HS-5 (cell line): ENCODE measurements at regions not wholly inside any gene's neighbourhood (a gene's known extent, or its start where the extent isn't known, plus 50 kb on each side); places are given as distances from the start of the nearest gene placed in this dataset.

Source experiments
- DNase-seq: peaks from one replicate; pipeline ENCODE4 v3.0.0-alpha.2; 2012; ENCODE audit warnings: low read depth

GRCh38 chr11:81744336-81745116 lies 989.1 kb downstream of the FAM181B start:
- DNase-seq, result no peak

GRCh38 chr11:81725701-81726100 lies 1008.0 kb downstream of the FAM181B start:
- DNase-seq, result peak; percentile 92

- no peak for DNase-seq
Observed at GRCh38 chr11:81717695-81718094, 1016.0 kb downstream of the FAM181B start.

- no peak for DNase-seq
Observed at GRCh38 chr11:81707881-81708280, 1025.8 kb downstream of the FAM181B start.

- DNase-seq, result no peak
Observed at GRCh38 chr11:81705283-81705682, 1028.4 kb downstream of the FAM181B start.

- DNase-seq, result peak; percentile 74
Observed at GRCh38 chr11:81700076-81700475, 1033.6 kb downstream of the FAM181B start.

- DNase-seq, result no peak
Observed at GRCh38 chr11:81687057-81687456, 1046.6 kb downstream of the FAM181B start.

GRCh38 chr11:81674211-81674610 lies 1059.5 kb downstream of the FAM181B start:
- no peak for DNase-seq

GRCh38 chr11:81673001-81673400 lies 1060.7 kb downstream of the FAM181B start:
- peak; percentile 63 for DNase-seq

- DNase-seq, result no peak
Observed at GRCh38 chr11:81669935-81670543, 1063.6 kb downstream of the FAM181B start.

GRCh38 chr11:81658722-81659121 lies 1074.9 kb downstream of the FAM181B start:
- DNase-seq, result no peak

GRCh38 chr11:81655351-81655750 lies 1078.3 kb downstream of the FAM181B start:
- DNase-seq, result no peak

GRCh38 chr11:81647374-81647773 lies 1086.3 kb downstream of the FAM181B start:
- DNase-seq, result no peak

- DNase-seq, result peak; percentile 24
Observed at GRCh38 chr11:81644239-81644840, 1089.3 kb downstream of the FAM181B start.

- DNase-seq, result no peak
Observed at GRCh38 chr11:81634483-81634882, 1099.2 kb downstream of the FAM181B start.

GRCh38 chr11:81602508-81602907 lies 1131.2 kb downstream of the FAM181B start:
- DNase-seq, result no peak

GRCh38 chr11:81596704-81597103 lies 1137.0 kb downstream of the FAM181B start:
- no peak for DNase-seq

GRCh38 chr11:81585390-81585933 lies 1148.2 kb downstream of the FAM181B start:
- DNase-seq, result no peak

- no peak for DNase-seq
Observed at GRCh38 chr11:81579339-81579738, 1154.3 kb downstream of the FAM181B start.

- no peak for DNase-seq
Observed at GRCh38 chr11:81578571-81578970, 1155.1 kb downstream of the FAM181B start.

GRCh38 chr11:81574301-81574700 lies 1159.4 kb downstream of the FAM181B start:
- no peak for DNase-seq

GRCh38 chr11:81573367-81573766 lies 1160.3 kb downstream of the FAM181B start:
- no peak for DNase-seq

- DNase-seq, result no peak
Observed at GRCh38 chr11:81570669-81571068, 1163.0 kb downstream of the FAM181B start.
